SK-N-SH treated with all-trans-retinoic acid at 6 μM for 48 hours (cell line): ENCODE measurements at regions not wholly inside any gene's neighbourhood (a gene's known extent, or its start where the extent isn't known, plus 50 kb on each side); places are given as distances from the start of the nearest gene placed in this dataset.

Experiments used
- ARNTL ChIP-seq: fragments of 450-650 bp; formaldehyde crosslinking; IDR thresholded peaks from 2 replicates; pipeline ENCODE4 v1.5.0; 2020; ENCODE audit warnings: low read depth, mild to moderate bottlenecking, moderate library complexity, borderline replicate concordance
- BACH2 ChIP-seq: fragments of 250-450 bp; sonication (Bioruptor Pico); IDR thresholded peaks from 2 replicates; pipeline ENCODE4 v1.9.0; 2021; ENCODE audit warnings: mild to moderate bottlenecking, borderline replicate concordance
- CSDC2 ChIP-seq: fragments of 250-450 bp; sonication (Bioruptor Pico); IDR thresholded peaks from 2 replicates; pipeline ENCODE4 v1.5.0; 2020; ENCODE audit warnings: mild to moderate bottlenecking, moderate library complexity
- OSR1 ChIP-seq: fragments of 250-450 bp; sonication (Bioruptor Pico); IDR thresholded peaks from 2 replicates; pipeline ENCODE4 v1.8.0; 2022; ENCODE audit warnings: moderate library complexity, mild to moderate bottlenecking, inconsistent platforms
- PPARA ChIP-seq: fragments of 250-450 bp; sonication (Bioruptor Pico); IDR thresholded peaks from 2 replicates; pipeline ENCODE4 v1.5.0; 2020; ENCODE audit warnings: mild to moderate bottlenecking, borderline replicate concordance
- SNAI2 ChIP-seq: fragments of 250-450 bp; sonication (Bioruptor Pico); IDR thresholded peaks from 2 replicates; pipeline ENCODE4 v1.5.0; 2020; ENCODE audit warnings: mild to moderate bottlenecking, moderate library complexity
- TCF4 ChIP-seq: fragments of 250-450 bp; sonication (Bioruptor Pico); IDR thresholded peaks from 2 replicates; pipeline ENCODE4 v1.8.0; 2021; ENCODE audit warnings: mild to moderate bottlenecking, moderate library complexity, borderline replicate concordance
- ZFP3 ChIP-seq: fragments of 250-450 bp; sonication (Bioruptor Pico); IDR thresholded peaks from 2 replicates; pipeline ENCODE4 v1.5.0; 2020; ENCODE audit warnings: mild to moderate bottlenecking, moderate library complexity
- ZFP30 ChIP-seq: fragments of 450-650 bp; formaldehyde crosslinking; IDR thresholded peaks from 2 replicates; pipeline ENCODE4 v1.5.0; 2022; ENCODE audit warnings: mild to moderate bottlenecking, moderate library complexity
- TF ChIP-seq, protein P1 (sequence below): fragments of 250-450 bp; sonication (Bioruptor Pico); IDR thresholded peaks from 2 replicates; pipeline ENCODE4 v1.8.0; 2020; ENCODE audit warnings: mild to moderate bottlenecking, moderate library complexity, borderline replicate concordance
- TF ChIP-seq, protein P2 (sequence below): fragments of 250-450 bp; sonication (Bioruptor Pico); IDR thresholded peaks from 2 replicates; pipeline ENCODE4 v1.5.1; 2020; ENCODE audit warnings: low read depth, mild to moderate bottlenecking, moderate library complexity
- TF ChIP-seq, protein P3 (sequence below): fragments of 250-450 bp; sonication (Bioruptor Pico); IDR thresholded peaks from 2 replicates; pipeline ENCODE4 v1.5.0; 2020; ENCODE audit warnings: mild to moderate bottlenecking, moderate library complexity

- TF ChIP-seq, protein P1, sequence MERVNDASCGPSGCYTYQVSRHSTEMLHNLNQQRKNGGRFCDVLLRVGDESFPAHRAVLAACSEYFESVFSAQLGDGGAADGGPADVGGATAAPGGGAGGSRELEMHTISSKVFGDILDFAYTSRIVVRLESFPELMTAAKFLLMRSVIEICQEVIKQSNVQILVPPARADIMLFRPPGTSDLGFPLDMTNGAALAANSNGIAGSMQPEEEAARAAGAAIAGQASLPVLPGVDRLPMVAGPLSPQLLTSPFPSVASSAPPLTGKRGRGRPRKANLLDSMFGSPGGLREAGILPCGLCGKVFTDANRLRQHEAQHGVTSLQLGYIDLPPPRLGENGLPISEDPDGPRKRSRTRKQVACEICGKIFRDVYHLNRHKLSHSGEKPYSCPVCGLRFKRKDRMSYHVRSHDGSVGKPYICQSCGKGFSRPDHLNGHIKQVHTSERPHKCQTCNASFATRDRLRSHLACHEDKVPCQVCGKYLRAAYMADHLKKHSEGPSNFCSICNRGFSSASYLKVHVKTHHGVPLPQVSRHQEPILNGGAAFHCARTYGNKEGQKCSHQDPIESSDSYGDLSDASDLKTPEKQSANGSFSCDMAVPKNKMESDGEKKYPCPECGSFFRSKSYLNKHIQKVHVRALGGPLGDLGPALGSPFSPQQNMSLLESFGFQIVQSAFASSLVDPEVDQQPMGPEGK (CRISPR knock-in tag), result no peak
- TF ChIP-seq ARNTL, result no peak
- no peak for TF ChIP-seq TCF4 (CRISPR knock-in tag)
- no peak for TF ChIP-seq OSR1 (CRISPR knock-in tag)
- no peak for TF ChIP-seq SNAI2 (CRISPR knock-in tag)
- TF ChIP-seq, protein P2, sequence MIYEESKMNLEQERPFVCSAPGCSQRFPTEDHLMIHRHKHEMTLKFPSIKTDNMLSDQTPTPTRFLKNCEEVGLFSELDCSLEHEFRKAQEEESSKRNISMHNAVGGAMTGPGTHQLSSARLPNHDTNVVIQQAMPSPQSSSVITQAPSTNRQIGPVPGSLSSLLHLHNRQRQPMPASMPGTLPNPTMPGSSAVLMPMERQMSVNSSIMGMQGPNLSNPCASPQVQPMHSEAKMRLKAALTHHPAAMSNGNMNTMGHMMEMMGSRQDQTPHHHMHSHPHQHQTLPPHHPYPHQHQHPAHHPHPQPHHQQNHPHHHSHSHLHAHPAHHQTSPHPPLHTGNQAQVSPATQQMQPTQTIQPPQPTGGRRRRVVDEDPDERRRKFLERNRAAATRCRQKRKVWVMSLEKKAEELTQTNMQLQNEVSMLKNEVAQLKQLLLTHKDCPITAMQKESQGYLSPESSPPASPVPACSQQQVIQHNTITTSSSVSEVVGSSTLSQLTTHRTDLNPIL, result no peak
- no peak for TF ChIP-seq CSDC2
- no peak for TF ChIP-seq BACH2 (CRISPR knock-in tag)
- TF ChIP-seq ZFP3 (CRISPR knock-in tag), result no peak
- TF ChIP-seq PPARA (CRISPR knock-in tag), result no peak
- TF ChIP-seq, protein P3, sequence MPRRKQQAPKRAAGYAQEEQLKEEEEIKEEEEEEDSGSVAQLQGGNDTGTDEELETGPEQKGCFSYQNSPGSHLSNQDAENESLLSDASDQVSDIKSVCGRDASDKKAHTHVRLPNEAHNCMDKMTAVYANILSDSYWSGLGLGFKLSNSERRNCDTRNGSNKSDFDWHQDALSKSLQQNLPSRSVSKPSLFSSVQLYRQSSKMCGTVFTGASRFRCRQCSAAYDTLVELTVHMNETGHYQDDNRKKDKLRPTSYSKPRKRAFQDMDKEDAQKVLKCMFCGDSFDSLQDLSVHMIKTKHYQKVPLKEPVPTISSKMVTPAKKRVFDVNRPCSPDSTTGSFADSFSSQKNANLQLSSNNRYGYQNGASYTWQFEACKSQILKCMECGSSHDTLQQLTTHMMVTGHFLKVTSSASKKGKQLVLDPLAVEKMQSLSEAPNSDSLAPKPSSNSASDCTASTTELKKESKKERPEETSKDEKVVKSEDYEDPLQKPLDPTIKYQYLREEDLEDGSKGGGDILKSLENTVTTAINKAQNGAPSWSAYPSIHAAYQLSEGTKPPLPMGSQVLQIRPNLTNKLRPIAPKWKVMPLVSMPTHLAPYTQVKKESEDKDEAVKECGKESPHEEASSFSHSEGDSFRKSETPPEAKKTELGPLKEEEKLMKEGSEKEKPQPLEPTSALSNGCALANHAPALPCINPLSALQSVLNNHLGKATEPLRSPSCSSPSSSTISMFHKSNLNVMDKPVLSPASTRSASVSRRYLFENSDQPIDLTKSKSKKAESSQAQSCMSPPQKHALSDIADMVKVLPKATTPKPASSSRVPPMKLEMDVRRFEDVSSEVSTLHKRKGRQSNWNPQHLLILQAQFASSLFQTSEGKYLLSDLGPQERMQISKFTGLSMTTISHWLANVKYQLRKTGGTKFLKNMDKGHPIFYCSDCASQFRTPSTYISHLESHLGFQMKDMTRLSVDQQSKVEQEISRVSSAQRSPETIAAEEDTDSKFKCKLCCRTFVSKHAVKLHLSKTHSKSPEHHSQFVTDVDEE (CRISPR knock-in tag), result no peak
- TF ChIP-seq ZFP30 (CRISPR knock-in tag), result no peak
Observed at GRCh38 chr13:72074663-72075062, 207.7 kb upstream of the DACH1 start.
